ENCODE measurements at regions not wholly inside any gene's neighbourhood (a gene's known extent, or its start where the extent isn't known, plus 50 kb on each side); places are given as distances from the start of the nearest gene placed in this dataset.

DNA sequence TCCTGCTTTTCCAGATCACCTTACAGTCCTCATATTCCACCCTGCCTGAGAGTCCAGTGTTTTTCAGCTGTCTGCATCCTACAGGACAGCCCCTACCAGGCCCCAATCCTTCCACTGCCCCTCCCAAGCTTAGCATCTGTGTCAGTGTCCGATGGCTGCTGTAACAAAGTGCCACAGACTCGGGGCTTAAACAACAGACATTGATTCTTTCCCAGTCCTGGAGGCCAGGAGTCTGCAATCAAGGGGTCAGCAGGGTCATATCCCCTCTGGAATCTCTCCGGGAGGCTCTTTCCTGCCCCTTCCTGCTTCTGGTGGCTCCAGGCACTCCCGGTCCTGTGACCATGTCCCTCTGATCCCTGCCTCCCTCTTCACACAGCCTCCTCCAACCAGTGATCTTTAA lies 396.6 kb upstream of the MAP3K7 start:
- TF ChIP-seq, protein P1, sequence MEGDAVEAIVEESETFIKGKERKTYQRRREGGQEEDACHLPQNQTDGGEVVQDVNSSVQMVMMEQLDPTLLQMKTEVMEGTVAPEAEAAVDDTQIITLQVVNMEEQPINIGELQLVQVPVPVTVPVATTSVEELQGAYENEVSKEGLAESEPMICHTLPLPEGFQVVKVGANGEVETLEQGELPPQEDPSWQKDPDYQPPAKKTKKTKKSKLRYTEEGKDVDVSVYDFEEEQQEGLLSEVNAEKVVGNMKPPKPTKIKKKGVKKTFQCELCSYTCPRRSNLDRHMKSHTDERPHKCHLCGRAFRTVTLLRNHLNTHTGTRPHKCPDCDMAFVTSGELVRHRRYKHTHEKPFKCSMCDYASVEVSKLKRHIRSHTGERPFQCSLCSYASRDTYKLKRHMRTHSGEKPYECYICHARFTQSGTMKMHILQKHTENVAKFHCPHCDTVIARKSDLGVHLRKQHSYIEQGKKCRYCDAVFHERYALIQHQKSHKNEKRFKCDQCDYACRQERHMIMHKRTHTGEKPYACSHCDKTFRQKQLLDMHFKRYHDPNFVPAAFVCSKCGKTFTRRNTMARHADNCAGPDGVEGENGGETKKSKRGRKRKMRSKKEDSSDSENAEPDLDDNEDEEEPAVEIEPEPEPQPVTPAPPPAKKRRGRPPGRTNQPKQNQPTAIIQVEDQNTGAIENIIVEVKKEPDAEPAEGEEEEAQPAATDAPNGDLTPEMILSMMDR (IDR thresholded peaks at IDR 0.05; ENCODE audit: insufficient read depth, low read length): no peak
- TF ChIP-seq GABPA (IDR thresholded peaks at IDR 0.05; ENCODE audit: low read depth): no peak
- TF ChIP-seq POLR2AphosphoS5 (IDR thresholded peaks at IDR 0.05; ENCODE audit: low read depth): no peak
